Keratinocyte (primary cell): ENCODE measurements at regions not wholly inside any gene's neighbourhood (a gene's known extent, or its start where the extent isn't known, plus 50 kb on each side); places are given as distances from the start of the nearest gene placed in this dataset.

ENCODE experiments used
- DNase-seq: peaks from one replicate; pipeline ENCODE4 v3.0.0-alpha.2; 2011; ENCODE audit warnings: low read depth, missing footprints, low spot score
- FAIRE-seq: peaks from 2 replicates; lab custom pipeline; 2011; peaks lifted over from hg19 to GRCh38; lab: Jason Lieb, UNC
- H2AFZ ChIP-seq: 2 replicates; pipeline ENCODE4 v1.6.0; 2012; ENCODE audit warnings: low read length, control low read depth, inconsistent platforms; ENCODE audit not compliant: control insufficient read depth
- H3K27ac ChIP-seq: 2 replicates; pipeline ENCODE4 v1.5.1; 2011; ENCODE audit warnings: low read length; ENCODE audit not compliant: control insufficient read depth, insufficient read depth
- H3K27me3 ChIP-seq: 3 replicates; pipeline ENCODE4 v1.6.0; 2011; ENCODE audit warnings: low read length; ENCODE audit not compliant: control insufficient read depth, insufficient read depth; ENCODE audit errors: extremely low read depth
- H3K36me3 ChIP-seq, 2 experiments: 2 replicates in 1 of 2; 3 replicates in 1 of 2; pipeline ENCODE4 v1.5.1; 2011; ENCODE audit warnings: low read length in 2 of 2, mild to moderate bottlenecking in 1 of 2; ENCODE audit not compliant: control insufficient read depth in 2 of 2, insufficient read depth in 2 of 2; ENCODE audit errors: extremely low read depth in 1 of 2
- H3K4me1 ChIP-seq: 3 replicates; pipeline ENCODE4 v1.5.1; 2011; ENCODE audit warnings: low read length; ENCODE audit not compliant: control insufficient read depth, insufficient read depth; ENCODE audit errors: extremely low read depth
- H3K4me2 ChIP-seq: 3 replicates; pipeline ENCODE4 v1.6.0; 2011; ENCODE audit warnings: low read depth, low read length; ENCODE audit not compliant: control insufficient read depth, insufficient read depth; ENCODE audit errors: extremely low read depth
- H3K4me3 ChIP-seq, 3 experiments: fragments of 200-600 bp in 1 of 3; sonication (generic) in 1 of 3; 2 replicates in 2 of 3; 3 replicates in 1 of 3; pipeline ENCODE4 v1.5.1; 2011 to 2016; ENCODE audit warnings: low read length in 3 of 3, mild to moderate bottlenecking in 3 of 3, control low read depth in 2 of 3, inconsistent platforms in 1 of 3, low read depth in 1 of 3, mixed read lengths in 1 of 3, mixed run types in 1 of 3, moderate library complexity in 1 of 3; ENCODE audit not compliant: control insufficient read depth in 2 of 3, insufficient read depth in 2 of 3; ENCODE audit errors: extremely low read depth in 1 of 3
- H3K79me2 ChIP-seq: 2 replicates; pipeline ENCODE4 v1.6.0; 2012; ENCODE audit warnings: low read length; ENCODE audit not compliant: control insufficient read depth, insufficient read depth
- H3K9ac ChIP-seq: 3 replicates; pipeline ENCODE4 v1.6.0; 2011; ENCODE audit warnings: low read length; ENCODE audit not compliant: control insufficient read depth, insufficient read depth; ENCODE audit errors: extremely low read depth
- H3K9me1 ChIP-seq: 3 replicates; pipeline ENCODE4 v1.6.0; 2011; ENCODE audit warnings: low read length; ENCODE audit not compliant: control insufficient read depth, insufficient read depth; ENCODE audit errors: extremely low read depth
- H3K9me3 ChIP-seq: 2 replicates; pipeline ENCODE4 v1.5.1; 2012; ENCODE audit warnings: low read depth, low read length; ENCODE audit not compliant: control insufficient read depth
- H4K20me1 ChIP-seq: 3 replicates; pipeline ENCODE4 v1.6.0; 2011; ENCODE audit warnings: low read length; ENCODE audit not compliant: control insufficient read depth, insufficient read depth; ENCODE audit errors: extremely low read depth
- EZH2 ChIP-seq: IDR thresholded peaks from one replicate; pipeline ENCODE4 v1.6.1; 2012; ENCODE audit warnings: inconsistent platforms, mild to moderate bottlenecking, low read length, moderate library complexity
- dilution Hi-C: fragments of 300-500 bp; cut with MboI; formaldehyde crosslinking; loops from one replicate; pipeline ENCODE4 v1.7.0; 2020; ENCODE audit warnings: low sequenced_read_pairs; ENCODE audit not compliant: extremely low pct_ligation_motif_present
- TF ChIP-seq, protein P1 (sequence below), 3 experiments: IDR thresholded peaks in 1 of 3; conservative IDR thresholded peaks in 1 of 3; optimal IDR thresholded peaks in 1 of 3; 2 replicates in 2 of 3; 3 replicates in 1 of 3; pipeline versions ENCODE3 to v1.5.1; 2011; ENCODE audit warnings: low read length in 3 of 3, mild to moderate bottlenecking in 3 of 3, moderate library complexity in 2 of 3, control low read depth in 1 of 3, inconsistent platforms in 1 of 3; ENCODE audit not compliant: insufficient read depth in 2 of 3; ENCODE audit errors: extremely low read depth in 1 of 3

DNA sequence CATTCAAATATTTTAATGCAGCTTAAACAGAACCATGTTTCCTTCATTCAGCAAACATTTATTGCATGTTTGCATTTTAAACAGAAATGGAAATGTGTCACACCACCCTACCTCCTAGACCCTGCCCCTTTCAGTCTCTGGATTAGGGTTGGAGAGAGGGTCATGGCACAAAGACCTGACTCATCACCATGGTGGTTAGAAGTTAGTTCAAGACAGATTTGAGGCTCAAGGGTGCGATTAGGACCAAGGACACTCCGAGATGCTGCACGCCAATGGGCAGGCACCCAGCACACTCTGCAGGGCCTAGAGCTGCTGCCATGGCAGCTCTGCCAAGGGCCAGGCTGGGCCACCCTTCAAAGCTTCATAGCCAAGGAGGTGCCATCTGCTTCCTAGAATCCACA, 86.9 kb downstream of the NAV1 start:
- H3K27me3 ChIP-seq: no peaks in the 10 kb centered on the region
- FAIRE-seq: no peak
- no peaks in the 10 kb centered on the region for H3K9me1 ChIP-seq
- TF ChIP-seq, protein P1, sequence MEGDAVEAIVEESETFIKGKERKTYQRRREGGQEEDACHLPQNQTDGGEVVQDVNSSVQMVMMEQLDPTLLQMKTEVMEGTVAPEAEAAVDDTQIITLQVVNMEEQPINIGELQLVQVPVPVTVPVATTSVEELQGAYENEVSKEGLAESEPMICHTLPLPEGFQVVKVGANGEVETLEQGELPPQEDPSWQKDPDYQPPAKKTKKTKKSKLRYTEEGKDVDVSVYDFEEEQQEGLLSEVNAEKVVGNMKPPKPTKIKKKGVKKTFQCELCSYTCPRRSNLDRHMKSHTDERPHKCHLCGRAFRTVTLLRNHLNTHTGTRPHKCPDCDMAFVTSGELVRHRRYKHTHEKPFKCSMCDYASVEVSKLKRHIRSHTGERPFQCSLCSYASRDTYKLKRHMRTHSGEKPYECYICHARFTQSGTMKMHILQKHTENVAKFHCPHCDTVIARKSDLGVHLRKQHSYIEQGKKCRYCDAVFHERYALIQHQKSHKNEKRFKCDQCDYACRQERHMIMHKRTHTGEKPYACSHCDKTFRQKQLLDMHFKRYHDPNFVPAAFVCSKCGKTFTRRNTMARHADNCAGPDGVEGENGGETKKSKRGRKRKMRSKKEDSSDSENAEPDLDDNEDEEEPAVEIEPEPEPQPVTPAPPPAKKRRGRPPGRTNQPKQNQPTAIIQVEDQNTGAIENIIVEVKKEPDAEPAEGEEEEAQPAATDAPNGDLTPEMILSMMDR (optimal IDR thresholded peaks at IDR 0.05 in 1 of 3, IDR thresholded peaks at IDR 0.05 in 1 of 3, conservative IDR thresholded peaks at IDR 0.05 in 1 of 3; ENCODE audit: extremely low read depth in 1 of 3, insufficient read depth in 2 of 3, low read length in 3 of 3): no peak
- H3K27ac ChIP-seq: no peak overlapping the region
- H3K4me3 ChIP-seq: no peak overlapping the region
- no peak for DNase-seq
- H3K4me2 ChIP-seq: no peak overlapping the region
- H3K9ac ChIP-seq: no peak overlapping the region
- no peaks in the 10 kb centered on the region for H3K4me1 ChIP-seq
- dilution Hi-C loops: no loop called here
- H3K79me2 ChIP-seq: no peaks in the 10 kb centered on the region
- H3K36me3 ChIP-seq: no peaks in the 10 kb centered on the region
- no peak overlapping the region for H2AFZ ChIP-seq
- H4K20me1 ChIP-seq: no peaks in the 10 kb centered on the region
- no peaks in the 10 kb centered on the region for H3K9me3 ChIP-seq

DNA sequence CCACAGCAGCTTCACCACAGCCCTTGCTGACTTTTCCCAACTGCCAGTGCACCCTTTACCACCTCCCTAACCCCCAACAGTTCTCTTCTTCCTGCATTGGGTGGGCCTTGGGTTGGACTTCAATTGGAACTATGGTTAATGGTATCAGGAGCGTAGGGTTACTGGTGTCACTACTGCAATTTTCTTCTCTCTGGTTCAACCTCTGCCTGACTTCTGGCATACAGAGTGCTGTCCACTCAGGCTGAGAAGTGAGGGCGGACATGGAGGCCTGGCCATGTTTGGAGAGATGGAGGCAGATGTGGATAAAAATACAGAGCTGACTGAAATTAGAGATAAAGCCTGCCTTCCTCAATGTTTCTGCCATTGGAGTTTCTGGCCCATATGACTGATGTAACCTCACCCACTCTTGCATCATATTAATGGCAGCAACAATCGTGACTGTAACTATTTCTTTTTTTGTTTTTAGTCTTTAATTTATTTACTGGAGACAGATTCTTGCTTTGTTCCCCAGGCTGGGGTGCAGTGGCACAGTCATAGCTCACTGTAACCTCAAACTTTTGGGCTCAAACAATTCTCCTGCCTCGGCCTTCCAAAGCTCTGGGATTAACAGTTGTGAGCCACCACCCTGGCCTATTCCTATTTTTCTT, 87.8 kb downstream of the NAV1 start:
- Histone ChIP-seq H2AFZ (no peak overlapping the region), H3K4me3 (no peak overlapping the region), H3K9me3 (no peaks in the 10 kb centered on the region), H3K4me2 (no peak overlapping the region), H3K9me1 (no peaks in the 10 kb centered on the region), H3K27me3 (no peaks in the 10 kb centered on the region), H4K20me1 (no peaks in the 10 kb centered on the region), H3K9ac (no peak overlapping the region), H3K4me1 (no peaks in the 10 kb centered on the region), H3K36me3 (no peaks in the 10 kb centered on the region), H3K79me2 (no peaks in the 10 kb centered on the region), H3K27ac (no peak overlapping the region)
- TF ChIP-seq EZH2: no peak
- TF ChIP-seq, protein P1 (optimal IDR thresholded peaks at IDR 0.05 in 1 of 3, IDR thresholded peaks at IDR 0.05 in 1 of 3, conservative IDR thresholded peaks at IDR 0.05 in 1 of 3; ENCODE audit: extremely low read depth in 1 of 3, insufficient read depth in 2 of 3, low read length in 3 of 3): no peak
- no peak for FAIRE-seq
- dilution Hi-C loops: no loop called here
- DNase-seq: no peak
